H1 (cell line): ENCODE measurements at regions not wholly inside any gene's neighbourhood (a gene's known extent, or its start where the extent isn't known, plus 50 kb on each side); places are given as distances from the start of the nearest gene placed in this dataset.

Experiments used
- BACH1 ChIP-seq: IDR thresholded peaks from 2 replicates; pipeline ENCODE4 v1.6.1; 2012; ENCODE audit warnings: low read length, improper control_type of control experiment
- EP300 ChIP-seq, 2 experiments: IDR thresholded peaks; 1 replicate in 1 of 2; 2 replicates in 1 of 2; pipeline ENCODE4 v1.6.1; 2011 to 2012; ENCODE audit warnings: low read depth in 2 of 2, low read length in 2 of 2, mild to moderate bottlenecking in 2 of 2, borderline replicate concordance in 1 of 2, inconsistent platforms in 1 of 2, moderate library complexity in 1 of 2
- KDM1A ChIP-seq: fragments of 200-600, 300-600 bp; sonication (generic); IDR thresholded peaks from 2 replicates; pipeline ENCODE4 v1.7.1; 2016; ENCODE audit warnings: mild to moderate bottlenecking, low read length, borderline replicate concordance
- KDM4A ChIP-seq: IDR thresholded peaks from one replicate; pipeline ENCODE4 v1.7.1; 2012; ENCODE audit warnings: low read depth, mild to moderate bottlenecking, moderate library complexity, low read length, inconsistent platforms; ENCODE audit not compliant: severe bottlenecking
- RBBP5 ChIP-seq: IDR thresholded peaks from 2 replicates; pipeline ENCODE4 v1.7.1; 2012; ENCODE audit warnings: low read depth, mild to moderate bottlenecking, inconsistent platforms, low read length, moderate library complexity, borderline replicate concordance
- RNF2 ChIP-seq: fragments of 200-900, 300-1000 bp; sonication (generic); IDR thresholded peaks from 2 replicates; pipeline ENCODE4 v1.7.1; 2016; ENCODE audit warnings: borderline replicate concordance, low read depth, mild to moderate bottlenecking, antibody characterized with exemption, low read length; ENCODE audit not compliant: poor library complexity, severe bottlenecking; ENCODE audit errors: missing control alignments
- SIRT6 ChIP-seq: IDR thresholded peaks from one replicate; pipeline ENCODE4 v1.7.1; 2012; ENCODE audit warnings: low read length, inconsistent platforms
- TBP ChIP-seq: IDR thresholded peaks from 2 replicates; pipeline ENCODE4 v1.6.1; 2011; ENCODE audit warnings: low read depth, low read length, improper control_type of control experiment

- no peak for TF ChIP-seq RBBP5
- TF ChIP-seq EP300 (IDR thresholded peaks at IDR 0.05; ENCODE audit: borderline replicate concordance in 1 of 2, low read depth in 2 of 2, low read length in 2 of 2), result no peak
- no peak for TF ChIP-seq TBP
- no peak for TF ChIP-seq BACH1
- TF ChIP-seq KDM1A, result no peak
- TF ChIP-seq SIRT6, result no peak
- no peak for TF ChIP-seq KDM4A
- TF ChIP-seq RNF2, result no peak
Observed at GRCh38 chr2:199160081-199160480, 297.7 kb downstream of the SATB2 start (continued).
